ENCODE measurements at regions not wholly inside any gene's neighbourhood (a gene's known extent, or its start where the extent isn't known, plus 50 kb on each side); places are given as distances from the start of the nearest gene placed in this dataset.

GRCh38 chr6:122248844-122249243, 150.6 kb upstream of the HSF2 start:
- TF ChIP-seq CTCF (conservative IDR thresholded peaks at IDR 0.05; ENCODE audit: low read depth, low read length) (no peak), EZH2 (IDR thresholded peaks at IDR 0.05; ENCODE audit: low read length, unreplicated experiment) (no peak)

Data from PC-3 (cell line).